KBM-7 (cell line): ENCODE measurements at regions not wholly inside any gene's neighbourhood (a gene's known extent, or its start where the extent isn't known, plus 50 kb on each side); places are given as distances from the start of the nearest gene placed in this dataset.

Experiments
- DNase-seq: peaks from one replicate; pipeline ENCODE4 v3.0.0-alpha.2; 2015
- in situ Hi-C: fragments of 300-500 bp; cut with MboI; formaldehyde crosslinking; loops from 2 replicates; pipeline ENCODE4 v1.14.3; 2020; ENCODE audit warnings: low sequenced_read_pairs, low pct_unique_long_range_greater_than_20kb, mixed read lengths

- no peak for DNase-seq
- in situ Hi-C loops = no loop called here
Measured at GRCh38 chr4:125084608-125085007, 230.1 kb upstream of the FAT4 start.

- DNase-seq = no peak
- in situ Hi-C loops = no loop called here
Measured at GRCh38 chr4:125082729-125083417, 231.9 kb upstream of the FAT4 start.

GRCh38 chr4:125072269-125072668, 242.5 kb upstream of the FAT4 start:
- in situ Hi-C loops = no loop called here
- no peak for DNase-seq

- in situ Hi-C loops = no loop called here
- no peak for DNase-seq
Measured at GRCh38 chr4:125070861-125071260, 243.9 kb upstream of the FAT4 start.

GRCh38 chr4:125062115-125063050, 252.4 kb upstream of the FAT4 start:
- in situ Hi-C loops = no loop called here
- DNase-seq = no peak

GRCh38 chr4:125060376-125060775, 254.4 kb upstream of the FAT4 start:
- in situ Hi-C loops = no loop called here
- DNase-seq = no peak

- in situ Hi-C loops = no loop called here
Measured at GRCh38 chr4:125049711-125050110, 265.0 kb upstream of the FAT4 start.

GRCh38 chr4:125045311-125045710, 269.4 kb upstream of the FAT4 start:
- no peak for DNase-seq
- in situ Hi-C loops = no loop called here

More at GRCh38 chr4:125049711-125050110, 265.0 kb upstream of the FAT4 start:
- DNase-seq = no peak

- no peak for DNase-seq
- in situ Hi-C loops = no loop called here
Measured at GRCh38 chr4:125044886-125045285, 269.9 kb upstream of the FAT4 start.

GRCh38 chr4:125043486-125043885, 271.3 kb upstream of the FAT4 start:
- DNase-seq = no peak
- in situ Hi-C loops = no loop called here

- in situ Hi-C loops = no loop called here
- no peak for DNase-seq
Measured at GRCh38 chr4:125042041-125042440, 272.7 kb upstream of the FAT4 start.

- no peak for DNase-seq
- in situ Hi-C loops = no loop called here
Measured at GRCh38 chr4:125041372-125041930, 273.3 kb upstream of the FAT4 start.

- no peak for DNase-seq
- in situ Hi-C loops = no loop called here
Measured at GRCh38 chr4:125039550-125039949, 275.2 kb upstream of the FAT4 start.

- DNase-seq = peak; percentile 20
- in situ Hi-C loops = no loop called here
Measured at GRCh38 chr4:125022855-125023501, 291.8 kb upstream of the FAT4 start.

- in situ Hi-C loops = no loop called here
- no peak for DNase-seq
Measured at GRCh38 chr4:125021189-125021588, 293.6 kb upstream of the FAT4 start.

- in situ Hi-C loops = no loop called here
- DNase-seq = no peak
Measured at GRCh38 chr4:125020089-125021034, 294.4 kb upstream of the FAT4 start.

GRCh38 chr4:125016892-125017299, 297.9 kb upstream of the FAT4 start:
- no peak for DNase-seq
- in situ Hi-C loops = no loop called here

GRCh38 chr4:125013891-125014290, 300.9 kb upstream of the FAT4 start:
- in situ Hi-C loops = no loop called here
- DNase-seq = no peak

- in situ Hi-C loops = no loop called here
- DNase-seq = no peak
Measured at GRCh38 chr4:125011646-125012045, 299.1 kb upstream of the ANKRD50 start.
